Naive thymus-derived CD4-positive, alpha-beta T cell (primary cell): ENCODE measurements at regions not wholly inside any gene's neighbourhood (a gene's known extent, or its start where the extent isn't known, plus 50 kb on each side); places are given as distances from the start of the nearest gene placed in this dataset.

Experiments used
- ATAC-seq: fragments of 150-1000 bp; cut with Tn5 transposase; 2 replicates; pipeline ENCODE4 v1.10.0; 2021; ENCODE audit warnings: mild to moderate bottlenecking, moderate library complexity
- CTCF ChIA-PET: fragments of 350-600 bp; sonication (Branson Sonifier 250); formaldehyde crosslinking; loops from one replicate; lab custom pipeline; 2021; ENCODE audit warnings: antibody characterized with exemption; lab: Charles Lee
- POLR2A ChIA-PET: fragments of 350-600 bp; sonication (Branson Sonifier 250); formaldehyde crosslinking; loops from one replicate; lab custom pipeline; 2021; ENCODE audit warnings: antibody characterized with exemption, inconsistent platforms; lab: Charles Lee
- DNase-seq, 9 donors: peaks; one replicate each; pipeline versions ENCODE4 v3.0.0 to v3.0.0-alpha.2; 2020 to 2022; ENCODE audit warnings: mixed read lengths in 1 of 9
- H3K27ac ChIP-seq: one replicate; pipeline ENCODE4 v1.7.0; 2013; ENCODE audit warnings: mild to moderate bottlenecking, low read depth, low read length, moderate library complexity
- H3K27me3 ChIP-seq, 2 donors: one replicate each; pipeline ENCODE4 v1.7.0; 2013; ENCODE audit warnings: low read length in 2 of 2, mild to moderate bottlenecking in 2 of 2, moderate library complexity in 2 of 2; ENCODE audit not compliant: control insufficient read depth in 2 of 2, insufficient read depth in 2 of 2
- H3K36me3 ChIP-seq, 3 experiments: 1 replicate in 2 of 3; 2 replicates in 1 of 3; pipeline ENCODE4 v1.7.0; 2013; ENCODE audit warnings: low read length in 3 of 3, mild to moderate bottlenecking in 3 of 3, moderate library complexity in 1 of 3; ENCODE audit not compliant: insufficient read depth in 3 of 3, control insufficient read depth in 2 of 3
- H3K4me1 ChIP-seq, 2 donors: one replicate each; pipeline ENCODE4 v1.7.0; 2013; ENCODE audit warnings: low read length in 2 of 2, mild to moderate bottlenecking in 2 of 2, moderate library complexity in 1 of 2; ENCODE audit not compliant: control insufficient read depth in 2 of 2, insufficient read depth in 2 of 2
- H3K4me3 ChIP-seq: 2 replicates; pipeline ENCODE4 v1.7.0; 2013; ENCODE audit warnings: mild to moderate bottlenecking, low read length
- H3K9me3 ChIP-seq, 3 experiments: 1 replicate in 2 of 3; 2 replicates in 1 of 3; pipeline ENCODE4 v1.7.0; 2013; ENCODE audit warnings: low read length in 3 of 3; ENCODE audit not compliant: control insufficient read depth in 2 of 3
- H3K27ac Mint-ChIP-seq, 9 donors: one replicate each; pipeline ENCODE4 v1.8.0; 2020 to 2022; ENCODE audit warnings: mixed read lengths in 9 of 9, mild to moderate bottlenecking in 8 of 9, moderate library complexity in 5 of 9, inconsistent platforms in 2 of 9
- H3K27me3 Mint-ChIP-seq, 5 donors: one replicate each; pipeline ENCODE4 v1.8.0; 2021 to 2022; ENCODE audit warnings: mixed read lengths in 5 of 5, mild to moderate bottlenecking in 1 of 5
- H3K36me3 Mint-ChIP-seq, 5 donors: one replicate each; pipeline ENCODE4 v1.8.0; 2020 to 2022; ENCODE audit warnings: mixed read lengths in 5 of 5, mild to moderate bottlenecking in 3 of 5, inconsistent platforms in 1 of 5
- H3K4me1 Mint-ChIP-seq, 7 donors: one replicate each; pipeline ENCODE4 v1.8.0; 2020 to 2022; ENCODE audit warnings: mixed read lengths in 7 of 7, mild to moderate bottlenecking in 3 of 7, inconsistent platforms in 1 of 7
- H3K4me3 Mint-ChIP-seq, 10 donors: one replicate each; pipeline ENCODE4 v1.8.0; 2020 to 2022; ENCODE audit warnings: mild to moderate bottlenecking in 10 of 10, mixed read lengths in 10 of 10, moderate library complexity in 6 of 10, inconsistent platforms in 2 of 10
- H3K9me3 Mint-ChIP-seq, 11 donors: one replicate each; pipeline ENCODE4 v1.8.0; 2020 to 2022; ENCODE audit warnings: mixed read lengths in 11 of 11, mild to moderate bottlenecking in 4 of 11, inconsistent platforms in 1 of 11, moderate library complexity in 1 of 11
- intact Hi-C, 2 donors: fragments of 100-400 bp; cut with micrococcal nuclease; formaldehyde crosslinking; loops; one replicate each; pipeline ENCODE4 v1.15.1; 2023

- POLR2A ChIA-PET = no interaction called here
- peaks cover 4 to 43% (median 8%) of the 10 kb centered on the region in 11 donors for H3K9me3 Mint-ChIP-seq
- DNase-seq (no peak), ATAC-seq (no peak)
- Histone ChIP-seq H3K27ac (no peak overlapping the region), H3K27me3 (no peaks in the 10 kb centered on the region), H3K9me3 (peaks cover 0 to 5% (median 0%) of the 10 kb centered on the region in 3 experiments), H3K4me3 (no peak overlapping the region), H3K36me3 (no peaks in the 10 kb centered on the region), H3K4me1 (no peaks in the 10 kb centered on the region)
- CTCF ChIA-PET = interaction anchor here (0.9 kb wide), 1 partner anchor 28 kb away, joined by 3 read pairs; no protein-coding TSS in a partner anchor
- intact Hi-C loops = no loop called here
- peaks cover 0 to 3% (median 0%) of the 10 kb centered on the region in 5 donors for H3K27me3 Mint-ChIP-seq
- H3K27ac Mint-ChIP-seq = no peak overlapping the region
- H3K36me3 Mint-ChIP-seq = peaks cover 0 to 9% (median 4%) of the 10 kb centered on the region in 5 donors
- H3K4me1 Mint-ChIP-seq = peaks cover 0 to 12% (median 5%) of the 10 kb centered on the region in 7 donors
- no peak overlapping the region for H3K4me3 Mint-ChIP-seq
These were observed 144.0 kb upstream of the TSHZ2 start for GRCh38 chr20:52828199-52828598.

GRCh38 chr20:52826722-52827121, 145.4 kb upstream of the TSHZ2 start:
- peaks cover 0 to 9% (median 4%) of the 10 kb centered on the region in 5 donors for H3K36me3 Mint-ChIP-seq
- no peak overlapping the region for H3K4me3 Mint-ChIP-seq
- ChIA-PET CTCF (no interaction called here), POLR2A (no interaction called here)
- peaks cover 4 to 43% (median 8%) of the 10 kb centered on the region in 11 donors for H3K9me3 Mint-ChIP-seq
- DNase-seq (no peak), ATAC-seq (no peak)
- Histone ChIP-seq H3K36me3 (no peaks in the 10 kb centered on the region), H3K27ac (no peak overlapping the region), H3K27me3 (no peaks in the 10 kb centered on the region), H3K9me3 (peaks cover 0 to 5% (median 0%) of the 10 kb centered on the region in 3 experiments), H3K4me3 (no peak overlapping the region), H3K4me1 (no peaks in the 10 kb centered on the region)
- no peak overlapping the region for H3K27ac Mint-ChIP-seq
- H3K4me1 Mint-ChIP-seq = peaks cover 0 to 12% (median 5%) of the 10 kb centered on the region in 7 donors
- peaks cover 0 to 3% (median 0%) of the 10 kb centered on the region in 5 donors for H3K27me3 Mint-ChIP-seq
- intact Hi-C loops = no loop called here

GRCh38 chr20:52826321-52826720, 145.8 kb upstream of the TSHZ2 start:
- H3K4me1 Mint-ChIP-seq = peaks cover 0 to 12% (median 5%) of the 10 kb centered on the region in 7 donors
- intact Hi-C loops = no loop called here
- ATAC-seq (no peak), DNase-seq (no peak)
- H3K27ac Mint-ChIP-seq = no peak overlapping the region
- no peak overlapping the region for H3K4me3 Mint-ChIP-seq
- Histone ChIP-seq H3K36me3 (no peaks in the 10 kb centered on the region), H3K4me3 (no peak overlapping the region), H3K27ac (no peak overlapping the region), H3K4me1 (no peaks in the 10 kb centered on the region), H3K9me3 (peaks cover 0 to 5% (median 0%) of the 10 kb centered on the region in 3 experiments), H3K27me3 (no peaks in the 10 kb centered on the region)
- H3K27me3 Mint-ChIP-seq = peaks cover 0 to 3% (median 0%) of the 10 kb centered on the region in 5 donors
- H3K36me3 Mint-ChIP-seq = peaks cover 0 to 9% (median 4%) of the 10 kb centered on the region in 5 donors
- peaks cover 4 to 41% (median 8%) of the 10 kb centered on the region in 11 donors for H3K9me3 Mint-ChIP-seq
- ChIA-PET POLR2A (no interaction called here), CTCF (no interaction called here)

- Histone ChIP-seq H3K27ac (no peak overlapping the region), H3K4me1 (no peaks in the 10 kb centered on the region), H3K4me3 (no peak overlapping the region), H3K27me3 (no peaks in the 10 kb centered on the region), H3K9me3 (peaks cover 0 to 4% (median 0%) of the 10 kb centered on the region in 3 experiments), H3K36me3 (no peaks in the 10 kb centered on the region)
- H3K4me1 Mint-ChIP-seq = peaks cover 0 to 12% (median 5%) of the 10 kb centered on the region in 7 donors
- peak overlapping the region in 6 of 10 donors; percentile 13 to 62 (median 39) for H3K4me3 Mint-ChIP-seq
- ChIA-PET POLR2A (interaction anchor here (0.9 kb wide), 1 partner anchor 10 kb away, joined by 4 read pairs; no protein-coding TSS in a partner anchor), CTCF (no interaction called here)
- intact Hi-C loops = no loop called here
- peaks cover under 1 to 25% (median 4%) of the 10 kb centered on the region in 11 donors for H3K9me3 Mint-ChIP-seq
- DNase-seq (no peak), ATAC-seq (no peak)
- no peaks in the 10 kb centered on the region for H3K27me3 Mint-ChIP-seq
- peak overlapping the region in 4 of 9 donors; percentile 2 to 65 (median 39) for H3K27ac Mint-ChIP-seq
- H3K36me3 Mint-ChIP-seq = peaks cover 0 to 6% (median 0%) of the 10 kb centered on the region in 5 donors
These were observed 147.5 kb upstream of the TSHZ2 start for GRCh38 chr20:52824494-52825216.

GRCh38 chr20:52823303-52823702, 148.9 kb upstream of the TSHZ2 start:
- H3K4me3 Mint-ChIP-seq = no peak overlapping the region
- peaks cover 0 to 12% (median 5%) of the 10 kb centered on the region in 7 donors for H3K4me1 Mint-ChIP-seq
- intact Hi-C loops = no loop called here
- H3K27me3 ChIP-seq = no peaks in the 10 kb centered on the region
- no peak overlapping the region for H3K4me3 ChIP-seq
- no peaks in the 10 kb centered on the region for H3K4me1 ChIP-seq
- H3K9me3 Mint-ChIP-seq = peaks cover 0 to 11% (median 0%) of the 10 kb centered on the region in 11 donors
- no peak overlapping the region for H3K27ac Mint-ChIP-seq
- CTCF ChIA-PET = no interaction called here
- H3K9me3 ChIP-seq = no peaks in the 10 kb centered on the region
- POLR2A ChIA-PET = no interaction called here
- H3K27me3 Mint-ChIP-seq = peaks cover 0 to 2% (median 0%) of the 10 kb centered on the region in 5 donors
- no peak for ATAC-seq
- H3K36me3 ChIP-seq = no peaks in the 10 kb centered on the region
- H3K36me3 Mint-ChIP-seq = peaks cover 0 to 6% (median 0%) of the 10 kb centered on the region in 5 donors
- DNase-seq = no peak
- no peak overlapping the region for H3K27ac ChIP-seq

GRCh38 chr20:52820641-52821292, 151.4 kb upstream of the TSHZ2 start:
- peaks cover 0 to 3% (median 0%) of the 10 kb centered on the region in 11 donors for H3K9me3 Mint-ChIP-seq
- ChIA-PET CTCF (no interaction called here), POLR2A (interaction anchor here (0.7 kb wide), 1 partner anchor 144 kb away, joined by 3 read pairs; no protein-coding TSS in a partner anchor)

More at GRCh38 chr20:52820641-52821292, 151.4 kb upstream of the TSHZ2 start:
- Histone ChIP-seq H3K4me3 (no peak overlapping the region), H3K9me3 (no peaks in the 10 kb centered on the region), H3K4me1 (no peaks in the 10 kb centered on the region), H3K36me3 (no peaks in the 10 kb centered on the region), H3K27me3 (no peaks in the 10 kb centered on the region), H3K27ac (no peak overlapping the region)
- DNase-seq (no peak), ATAC-seq (no peak)
- intact Hi-C loops = no loop called here
- H3K4me3 Mint-ChIP-seq = no peak overlapping the region
- no peak overlapping the region for H3K27ac Mint-ChIP-seq
- H3K27me3 Mint-ChIP-seq = peaks cover 0 to 9% (median 5%) of the 10 kb centered on the region in 5 donors
- no peaks in the 10 kb centered on the region for H3K36me3 Mint-ChIP-seq
- peaks cover 0 to 12% (median 5%) of the 10 kb centered on the region in 7 donors for H3K4me1 Mint-ChIP-seq
